ENCODE measurements at regions not wholly inside any gene's neighbourhood (a gene's known extent, or its start where the extent isn't known, plus 50 kb on each side); places are given as distances from the start of the nearest gene placed in this dataset.

DNA sequence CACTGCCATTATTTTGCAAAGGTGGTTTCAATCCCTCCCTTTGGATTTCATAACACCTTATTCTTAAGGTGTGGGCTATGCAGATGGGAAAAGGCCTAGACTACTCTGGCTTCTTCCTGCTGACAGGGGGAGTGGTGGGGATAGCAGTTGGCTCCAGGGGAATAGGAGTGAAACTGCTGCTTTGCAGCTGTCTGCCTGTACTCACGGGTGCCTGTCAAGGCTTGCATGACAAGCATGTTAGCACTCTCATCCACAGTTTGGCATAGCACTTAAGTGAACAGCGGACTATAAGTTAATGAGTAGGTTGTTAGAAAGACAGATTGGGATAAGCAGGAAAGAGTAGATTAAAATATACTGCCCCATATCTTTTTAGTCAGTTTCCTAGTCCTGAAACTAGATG lies 287.5 kb upstream of the DAB1 start:
- Mint-ChIP-seq H3K36me3 (ENCODE audit: unreplicated experiment) (no peaks in the 10 kb centered on the region), H3K4me3 (ENCODE audit: unreplicated experiment) (no peak overlapping the region), H3K27ac (ENCODE audit: unreplicated experiment) (no peak overlapping the region), H3K27me3 (ENCODE audit: unreplicated experiment) (peaks cover 2% of the 10 kb centered on the region), H3K4me1 (ENCODE audit: unreplicated experiment) (no peaks in the 10 kb centered on the region), H3K9me3 (ENCODE audit: unreplicated experiment) (no peaks in the 10 kb centered on the region)
- no peak for DNase-seq (ENCODE audit: extremely low spot score, unreplicated experiment)
- TF ChIP-seq, protein P1, sequence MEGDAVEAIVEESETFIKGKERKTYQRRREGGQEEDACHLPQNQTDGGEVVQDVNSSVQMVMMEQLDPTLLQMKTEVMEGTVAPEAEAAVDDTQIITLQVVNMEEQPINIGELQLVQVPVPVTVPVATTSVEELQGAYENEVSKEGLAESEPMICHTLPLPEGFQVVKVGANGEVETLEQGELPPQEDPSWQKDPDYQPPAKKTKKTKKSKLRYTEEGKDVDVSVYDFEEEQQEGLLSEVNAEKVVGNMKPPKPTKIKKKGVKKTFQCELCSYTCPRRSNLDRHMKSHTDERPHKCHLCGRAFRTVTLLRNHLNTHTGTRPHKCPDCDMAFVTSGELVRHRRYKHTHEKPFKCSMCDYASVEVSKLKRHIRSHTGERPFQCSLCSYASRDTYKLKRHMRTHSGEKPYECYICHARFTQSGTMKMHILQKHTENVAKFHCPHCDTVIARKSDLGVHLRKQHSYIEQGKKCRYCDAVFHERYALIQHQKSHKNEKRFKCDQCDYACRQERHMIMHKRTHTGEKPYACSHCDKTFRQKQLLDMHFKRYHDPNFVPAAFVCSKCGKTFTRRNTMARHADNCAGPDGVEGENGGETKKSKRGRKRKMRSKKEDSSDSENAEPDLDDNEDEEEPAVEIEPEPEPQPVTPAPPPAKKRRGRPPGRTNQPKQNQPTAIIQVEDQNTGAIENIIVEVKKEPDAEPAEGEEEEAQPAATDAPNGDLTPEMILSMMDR (IDR thresholded peaks at IDR 0.05), result no peak

DNA sequence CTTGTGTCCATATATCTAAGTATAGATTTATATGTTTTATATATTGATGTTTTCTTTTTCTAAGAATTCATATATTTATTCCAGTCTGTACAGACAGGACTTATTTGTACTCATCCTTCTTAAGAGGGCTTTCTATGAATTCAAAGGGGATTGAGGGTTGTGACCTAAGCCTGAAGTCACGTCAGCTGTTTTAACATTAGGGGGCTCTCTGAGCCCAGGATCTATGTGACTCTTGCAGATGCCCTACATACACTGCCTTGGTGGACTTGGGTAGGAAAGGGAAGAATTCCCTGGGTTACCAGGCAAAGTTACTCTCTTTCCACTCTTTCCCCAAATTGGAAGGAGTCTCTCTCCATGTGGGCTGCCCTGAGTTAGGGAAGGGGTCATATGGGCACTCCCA lies 283.8 kb upstream of the DAB1 start:
- no peak for DNase-seq (ENCODE audit: extremely low spot score, unreplicated experiment)
- H3K36me3 Mint-ChIP-seq (ENCODE audit: unreplicated experiment), result no peaks in the 10 kb centered on the region
- H3K27me3 Mint-ChIP-seq (ENCODE audit: unreplicated experiment), result peaks cover 4% of the 10 kb centered on the region
- TF ChIP-seq, protein P1 (IDR thresholded peaks at IDR 0.05), result no peak
- no peaks in the 10 kb centered on the region for H3K4me1 Mint-ChIP-seq (ENCODE audit: unreplicated experiment)
- no peaks in the 10 kb centered on the region for H3K9me3 Mint-ChIP-seq (ENCODE audit: unreplicated experiment)
- no peak overlapping the region for H3K27ac Mint-ChIP-seq (ENCODE audit: unreplicated experiment)
- no peak overlapping the region for H3K4me3 Mint-ChIP-seq (ENCODE audit: unreplicated experiment)

DNA sequence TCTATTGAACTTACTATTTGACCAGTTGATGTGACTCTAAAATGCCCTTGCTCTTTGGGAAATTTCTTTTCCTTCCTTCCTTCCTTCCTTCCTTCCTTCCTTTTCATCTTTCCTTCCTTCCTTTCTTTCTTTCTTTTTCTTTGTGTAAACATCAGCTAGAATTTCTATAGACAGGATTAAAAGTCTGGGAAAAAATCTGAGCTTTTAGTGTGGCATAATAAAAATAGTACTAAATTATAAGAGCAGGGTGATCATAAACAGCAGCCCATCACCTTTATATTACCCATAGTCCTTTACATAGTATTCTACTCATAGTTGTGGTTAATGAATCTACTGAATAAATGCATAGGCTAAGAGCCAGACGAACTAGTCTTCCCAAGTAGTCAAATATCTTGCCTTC lies 281.0 kb upstream of the DAB1 start:
- H3K27ac Mint-ChIP-seq (ENCODE audit: unreplicated experiment), result no peak overlapping the region
- TF ChIP-seq, protein P1 (IDR thresholded peaks at IDR 0.05), result no peak
- no peaks in the 10 kb centered on the region for H3K36me3 Mint-ChIP-seq (ENCODE audit: unreplicated experiment)
- no peak overlapping the region for H3K4me3 Mint-ChIP-seq (ENCODE audit: unreplicated experiment)
- H3K4me1 Mint-ChIP-seq (ENCODE audit: unreplicated experiment), result no peaks in the 10 kb centered on the region
- peaks cover 4% of the 10 kb centered on the region for H3K27me3 Mint-ChIP-seq (ENCODE audit: unreplicated experiment)
- no peak for DNase-seq (ENCODE audit: extremely low spot score, unreplicated experiment)
- no peaks in the 10 kb centered on the region for H3K9me3 Mint-ChIP-seq (ENCODE audit: unreplicated experiment)

DNA sequence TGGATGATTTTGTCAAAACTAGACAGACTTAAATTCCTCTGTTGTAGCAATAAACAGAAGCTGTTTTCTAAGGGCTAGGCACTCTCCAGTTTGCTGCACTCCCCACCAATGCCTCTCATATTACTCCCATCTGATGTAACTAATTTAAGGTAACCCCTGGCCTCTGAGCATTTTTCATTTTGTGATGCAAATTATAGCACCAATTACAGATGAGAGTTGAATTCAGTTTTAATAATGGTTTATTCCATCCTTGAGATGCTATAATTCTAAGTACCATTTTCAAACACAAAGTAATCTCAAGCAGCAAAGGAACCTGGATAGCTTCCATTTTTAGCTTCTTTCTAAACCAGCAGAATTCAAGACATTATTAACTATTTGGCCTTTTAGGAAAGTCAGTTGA lies 280.4 kb upstream of the DAB1 start:
- TF ChIP-seq, protein P1 (IDR thresholded peaks at IDR 0.05), result no peak
- DNase-seq (ENCODE audit: extremely low spot score, unreplicated experiment), result no peak
- Mint-ChIP-seq H3K36me3 (ENCODE audit: unreplicated experiment) (no peaks in the 10 kb centered on the region), H3K27ac (ENCODE audit: unreplicated experiment) (no peak overlapping the region), H3K4me3 (ENCODE audit: unreplicated experiment) (no peak overlapping the region), H3K4me1 (ENCODE audit: unreplicated experiment) (no peaks in the 10 kb centered on the region), H3K27me3 (ENCODE audit: unreplicated experiment) (peaks cover 4% of the 10 kb centered on the region), H3K9me3 (ENCODE audit: unreplicated experiment) (no peaks in the 10 kb centered on the region)

DNA sequence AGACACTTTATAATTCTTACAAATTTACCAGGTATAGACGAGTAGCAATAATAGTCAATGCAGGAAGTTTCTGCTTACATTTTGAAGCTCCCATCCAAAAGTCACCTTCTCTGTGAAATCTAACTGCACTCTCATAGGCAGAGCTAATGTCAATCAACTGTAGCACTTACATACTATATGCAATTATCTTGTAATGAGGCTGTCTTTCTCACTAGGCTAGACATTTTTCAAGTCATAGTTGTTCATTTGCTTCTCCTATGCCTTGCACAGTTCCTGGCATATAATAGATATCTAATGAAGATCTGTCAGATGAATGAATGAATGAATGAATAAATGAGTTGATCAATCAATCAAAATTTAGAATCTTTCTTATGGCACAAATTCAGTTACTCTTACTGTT lies 273.0 kb upstream of the DAB1 start:
- no peaks in the 10 kb centered on the region for H3K27me3 Mint-ChIP-seq (ENCODE audit: unreplicated experiment)
- H3K4me1 Mint-ChIP-seq (ENCODE audit: unreplicated experiment), result no peaks in the 10 kb centered on the region
- H3K4me3 Mint-ChIP-seq (ENCODE audit: unreplicated experiment), result no peak overlapping the region
- H3K27ac Mint-ChIP-seq (ENCODE audit: unreplicated experiment), result no peak overlapping the region
- no peaks in the 10 kb centered on the region for H3K36me3 Mint-ChIP-seq (ENCODE audit: unreplicated experiment)
- TF ChIP-seq, protein P1 (IDR thresholded peaks at IDR 0.05), result no peak
- DNase-seq (ENCODE audit: extremely low spot score, unreplicated experiment), result no peak
- H3K9me3 Mint-ChIP-seq (ENCODE audit: unreplicated experiment), result peaks cover 14% of the 10 kb centered on the region

All from osteocyte (in vitro differentiated cells).